WTC11 (cell line): ENCODE measurements at regions not wholly inside any gene's neighbourhood (a gene's known extent, or its start where the extent isn't known, plus 50 kb on each side); places are given as distances from the start of the nearest gene placed in this dataset.

Experiments used
- ATAC-seq: fragments of 200-7000 bp; cut with Tn5 transposase; 2 replicates; pipeline ENCODE4 v1.10.0; 2021; ENCODE audit warnings: mild to moderate bottlenecking, moderate library complexity
- CTCF ChIA-PET: fragments of 300-600 bp; sonication (Branson Sonifier 250); formaldehyde crosslinking; loops from one replicate; lab custom pipeline; 2021; ENCODE audit warnings: antibody characterized with exemption; lab: Charles Lee
- POLR2A ChIA-PET: fragments of 350-600 bp; sonication (Branson Sonifier 250); formaldehyde crosslinking; loops from one replicate; lab custom pipeline; 2021; ENCODE audit warnings: antibody characterized with exemption; lab: Charles Lee
- DNase-seq: peaks from one replicate; pipeline ENCODE4 v3.0.0; 2021; ENCODE audit warnings: low spot score
- H3K27ac Mint-ChIP-seq: 2 replicates; pipeline ENCODE4 v1.8.0; 2021; ENCODE audit warnings: mixed read lengths
- H3K27me3 Mint-ChIP-seq: 2 replicates; pipeline ENCODE4 v1.8.0; 2021; ENCODE audit warnings: low read depth, mild to moderate bottlenecking, moderate library complexity, mixed read lengths
- H3K36me3 Mint-ChIP-seq: 2 replicates; pipeline ENCODE4 v1.8.0; 2021; ENCODE audit warnings: mixed read lengths
- H3K4me1 Mint-ChIP-seq: 2 replicates; pipeline ENCODE4 v1.8.0; 2022; ENCODE audit warnings: mixed read lengths
- H3K4me3 Mint-ChIP-seq: 2 replicates; pipeline ENCODE4 v1.8.0; 2021; ENCODE audit warnings: mild to moderate bottlenecking, moderate library complexity, mixed read lengths
- H3K9me3 Mint-ChIP-seq: 2 replicates; pipeline ENCODE4 v1.8.0; 2021; ENCODE audit warnings: mixed read lengths
- ATF2 ChIP-seq: sonication (generic); formaldehyde crosslinking; IDR thresholded peaks from 2 replicates; pipeline ENCODE4 v1.8.1; 2022; ENCODE audit warnings: low read depth, missing genetic modification reagents, borderline replicate concordance
- FOXJ3 ChIP-seq: sonication (generic); formaldehyde crosslinking; IDR thresholded peaks from 2 replicates; pipeline ENCODE4 v1.9.0; 2021; ENCODE audit warnings: missing genetic modification reagents, mild to moderate bottlenecking, borderline replicate concordance
- HMGA2 ChIP-seq: fragments of 250-450 bp; sonication (Bioruptor Pico); IDR thresholded peaks from 2 replicates; pipeline ENCODE4 v1.4.0; 2021; ENCODE audit warnings: mild to moderate bottlenecking, moderate library complexity
- JAZF1 ChIP-seq: fragments of 250-450 bp; sonication (Bioruptor Pico); IDR thresholded peaks from 2 replicates; pipeline ENCODE4 v1.9.0; 2021; ENCODE audit warnings: moderate library complexity, mild to moderate bottlenecking, inconsistent platforms
- MAX ChIP-seq: sonication (generic); formaldehyde crosslinking; IDR thresholded peaks from 2 replicates; pipeline ENCODE4 v1.8.0; 2022; ENCODE audit warnings: mild to moderate bottlenecking, missing genetic modification reagents
- NFYB ChIP-seq: sonication (generic); formaldehyde crosslinking; conservative IDR thresholded peaks from 2 replicates; pipeline ENCODE4 v1.8.0; 2022; ENCODE audit warnings: low read depth, missing genetic modification reagents
- SOX15 ChIP-seq: fragments of 250-450 bp; sonication (Bioruptor Pico); IDR thresholded peaks from 2 replicates; pipeline ENCODE4 v1.9.0; 2021; ENCODE audit warnings: mild to moderate bottlenecking
- TCF7 ChIP-seq: sonication (generic); formaldehyde crosslinking; IDR thresholded peaks from 2 replicates; pipeline ENCODE4 v1.8.0; 2022; ENCODE audit warnings: mild to moderate bottlenecking, low read depth, missing genetic modification reagents, moderate library complexity
- ZBTB43 ChIP-seq: sonication (generic); formaldehyde crosslinking; IDR thresholded peaks from 2 replicates; pipeline ENCODE4 v1.8.1; 2023; ENCODE audit warnings: mild to moderate bottlenecking, missing genetic modification reagents
- ZNF138 ChIP-seq: sonication (generic); formaldehyde crosslinking; conservative IDR thresholded peaks from 2 replicates; pipeline ENCODE4 v1.8.1; 2022; ENCODE audit warnings: mild to moderate bottlenecking, moderate library complexity, missing genetic modification reagents
- ZNF416 ChIP-seq: fragments of 250-450 bp; sonication (Bioruptor Pico); IDR thresholded peaks from 2 replicates; pipeline ENCODE4 v1.9.0; 2021; ENCODE audit warnings: mild to moderate bottlenecking, inconsistent platforms
- ZNF532 ChIP-seq: fragments of 250-450 bp; sonication (Bioruptor Pico); IDR thresholded peaks from 2 replicates; pipeline ENCODE4 v1.9.0; 2021; ENCODE audit warnings: mild to moderate bottlenecking, borderline replicate concordance

GRCh38 chr10:34006471-34006870 lies 672.0 kb upstream of the NRP1 start (continued):
- TF ChIP-seq ZNF138 (CRISPR knock-in tag) (no peak), SOX15 (no peak), TCF7 (CRISPR knock-in tag) (no peak)

- no peaks in the 10 kb centered on the region; the same call in 1 of the 2 replicates for H3K36me3 Mint-ChIP-seq
- CTCF ChIA-PET: no interaction called here
Measured at GRCh38 chr10:34003561-34003960, 669.1 kb upstream of the NRP1 start.

GRCh38 chr10:34002896-34003295 lies 668.4 kb upstream of the NRP1 start:
- no peaks in the 10 kb centered on the region for H3K9me3 Mint-ChIP-seq

More at GRCh38 chr10:34003561-34003960, 669.1 kb upstream of the NRP1 start:
- H3K27ac Mint-ChIP-seq: no peak overlapping the region
- no peak for ATAC-seq
- H3K4me3 Mint-ChIP-seq: no peak overlapping the region
- POLR2A ChIA-PET: no interaction called here
- no peaks in the 10 kb centered on the region for H3K27me3 Mint-ChIP-seq
- peaks cover under 1% of the 10 kb centered on the region; the same call in 1 of the 2 replicates for H3K9me3 Mint-ChIP-seq
- peaks cover 8% of the 10 kb centered on the region for H3K4me1 Mint-ChIP-seq
- no peak for DNase-seq
- TF ChIP-seq ZNF416 (CRISPR knock-in tag): no peak
- TF ChIP-seq FOXJ3 (CRISPR knock-in tag): no peak
- TF ChIP-seq ZNF532 (CRISPR knock-in tag): no peak
- no peak for TF ChIP-seq HMGA2 (CRISPR knock-in tag)
- TF ChIP-seq MAX (CRISPR knock-in tag): no peak
- no peak for TF ChIP-seq JAZF1 (CRISPR knock-in tag)

More at GRCh38 chr10:34002896-34003295, 668.4 kb upstream of the NRP1 start:
- ATAC-seq: no peak
- TF ChIP-seq NFYB (no peak), JAZF1 (CRISPR knock-in tag) (no peak), ZBTB43 (no peak), ATF2 (CRISPR knock-in tag) (no peak)
- DNase-seq: no peak
- Mint-ChIP-seq H3K27ac (no peak overlapping the region), H3K27me3 (no peaks in the 10 kb centered on the region), H3K4me3 (no peak overlapping the region), H3K36me3 (no peaks in the 10 kb centered on the region), H3K4me1 (peaks cover 8% of the 10 kb centered on the region)
- ChIA-PET POLR2A (no interaction called here), CTCF (no interaction called here)
